GM12801 (cell line): ENCODE measurements at regions not wholly inside any gene's neighbourhood (a gene's known extent, or its start where the extent isn't known, plus 50 kb on each side); places are given as distances from the start of the nearest gene placed in this dataset.

Source experiments
- CTCF ChIP-seq: IDR thresholded peaks from one replicate; pipeline ENCODE4 v1.5.1; 2011; ENCODE audit warnings: control low read depth; ENCODE audit not compliant: insufficient read length; ENCODE audit errors: extremely low read depth

- no peak for TF ChIP-seq CTCF
Observed at GRCh38 chr4:60656171-60656570, 544.0 kb upstream of the ADGRL3 start.

GRCh38 chr4:60657041-60657440 is 543.1 kb upstream of the ADGRL3 start:
- no peak for TF ChIP-seq CTCF

GRCh38 chr4:60657807-60658206 is 542.3 kb upstream of the ADGRL3 start:
- no peak for TF ChIP-seq CTCF

GRCh38 chr4:60663769-60664168 is 536.4 kb upstream of the ADGRL3 start:
- TF ChIP-seq CTCF: no peak

- no peak for TF ChIP-seq CTCF
Observed at GRCh38 chr4:60682901-60683300, 517.2 kb upstream of the ADGRL3 start.

GRCh38 chr4:60683357-60683756 is 516.8 kb upstream of the ADGRL3 start:
- TF ChIP-seq CTCF: no peak

- no peak for TF ChIP-seq CTCF
Observed at GRCh38 chr4:60683973-60684372, 516.2 kb upstream of the ADGRL3 start.

GRCh38 chr4:60709061-60709460 is 491.1 kb upstream of the ADGRL3 start:
- no peak for TF ChIP-seq CTCF
